H1 (cell line): ENCODE measurements at regions not wholly inside any gene's neighbourhood (a gene's known extent, or its start where the extent isn't known, plus 50 kb on each side); places are given as distances from the start of the nearest gene placed in this dataset.

ENCODE experiments used
- CTCF ChIA-PET: fragments of 300-600 bp; sonication (Branson Sonifier 250); formaldehyde crosslinking; loops from one replicate; lab custom pipeline; 2021; ENCODE audit not compliant: partially characterized antibody; lab: Charles Lee
- POLR2A ChIA-PET: fragments of 300-600 bp; sonication (Branson Sonifier 250); formaldehyde crosslinking; loops from one replicate; lab custom pipeline; 2021; ENCODE audit warnings: inconsistent platforms; ENCODE audit not compliant: partially characterized antibody; lab: Charles Lee
- DNase-seq, 2 experiments: peaks; one replicate each; pipeline versions ENCODE4 v3.0.0 to v3.0.0-alpha.2; 2010 to 2022; ENCODE audit warnings: low spot score in 2 of 2, low read depth in 1 of 2, mixed read lengths in 1 of 2
- FAIRE-seq: peaks from 2 replicates; lab custom pipeline; 2011; peaks lifted over from hg19 to GRCh38; lab: Jason Lieb, UNC
- H2AFZ ChIP-seq: 2 replicates; pipeline ENCODE4 v1.8.1; 2012; ENCODE audit warnings: low read length, inconsistent platforms
- H2AK5ac ChIP-seq: 2 replicates; pipeline ENCODE4 v1.6.1; 2013; ENCODE audit warnings: low read depth, low read length
- H2BK120ac ChIP-seq: replicated peaks from 2 replicates; pipeline ENCODE3; 2013; ENCODE audit warnings: low read depth, low read length, inconsistent platforms
- H2BK12ac ChIP-seq: 2 replicates; pipeline ENCODE4 v1.6.1; 2013; ENCODE audit warnings: low read depth, low read length
- H2BK15ac ChIP-seq: 2 replicates; pipeline ENCODE4 v1.6.1; 2013; ENCODE audit warnings: low read length
- H2BK20ac ChIP-seq: 2 replicates; pipeline ENCODE4 v1.6.1; 2013; ENCODE audit warnings: low read length
- H2BK5ac ChIP-seq: 2 replicates; pipeline ENCODE4 v1.6.1; 2013; ENCODE audit warnings: low read depth, low read length
- H3K14ac ChIP-seq: 2 replicates; pipeline ENCODE4 v1.6.1; 2013; ENCODE audit warnings: inconsistent platforms; ENCODE audit not compliant: insufficient read length
- H3K18ac ChIP-seq: 2 replicates; pipeline ENCODE4 v1.6.1; 2013; ENCODE audit warnings: low read length; ENCODE audit errors: extremely low read depth
- H3K23ac ChIP-seq: 2 replicates; pipeline ENCODE4 v1.6.1; 2013; ENCODE audit warnings: inconsistent platforms; ENCODE audit not compliant: insufficient read length
- H3K23me2 ChIP-seq: 2 replicates; pipeline ENCODE4 v1.6.1; 2013; ENCODE audit warnings: low read depth, low read length
- H3K27ac ChIP-seq: 2 replicates; pipeline ENCODE4 v1.6.1; 2011; ENCODE audit warnings: low read depth, low read length, inconsistent platforms
- H3K27me3 ChIP-seq, 4 experiments: replicated peaks in 1 of 4; 1 replicate in 1 of 4; 2 replicates in 3 of 4; pipeline versions ENCODE4 v1.6.1 to v1.8.1; 2011 to 2013; ENCODE audit warnings: low read length in 3 of 4, mild to moderate bottlenecking in 3 of 4, inconsistent platforms in 2 of 4, mixed read lengths in 2 of 4, moderate library complexity in 1 of 4; ENCODE audit not compliant: control insufficient read depth in 3 of 4, insufficient read depth in 3 of 4; ENCODE audit errors: extremely low read depth in 1 of 4
- H3K36me3 ChIP-seq, 4 experiments: 2 replicates each; pipeline versions ENCODE4 v1.6.1 to v1.8.1; 2011 to 2013; ENCODE audit warnings: mild to moderate bottlenecking in 4 of 4, low read length in 3 of 4, moderate library complexity in 2 of 4, control low read depth in 1 of 4, inconsistent platforms in 1 of 4; ENCODE audit not compliant: insufficient read depth in 4 of 4, control insufficient read depth in 2 of 4
- H3K4ac ChIP-seq: replicated peaks from 2 replicates; pipeline ENCODE3; 2013; ENCODE audit warnings: low read length, low read depth, mixed read lengths, inconsistent platforms; ENCODE audit not compliant: insufficient read length
- H3K4me1 ChIP-seq, 4 experiments: replicated peaks in 1 of 4; 1 replicate in 1 of 4; 2 replicates in 3 of 4; pipeline versions ENCODE4 v1.6.1 to v1.8.1; 2011 to 2013; ENCODE audit warnings: low read length in 3 of 4, inconsistent platforms in 2 of 4, mixed read lengths in 1 of 4; ENCODE audit not compliant: insufficient read depth in 4 of 4, control insufficient read depth in 3 of 4
- H3K4me2 ChIP-seq, 2 experiments: 2 replicates each; pipeline versions ENCODE4 v1.6.1 to v1.8.1; 2011 to 2013; ENCODE audit warnings: low read depth in 2 of 2, low read length in 2 of 2, control low read depth in 1 of 2, inconsistent platforms in 1 of 2, mild to moderate bottlenecking in 1 of 2; ENCODE audit not compliant: insufficient read depth in 1 of 2
- H3K4me3 ChIP-seq, 4 experiments: fragments of 200-600, 300-600 bp in 1 of 4; sonication (generic), shearing (Covaris generic), sonication (Bioruptor Twin) in 1 of 4; 2 replicates each; pipeline versions ENCODE4 v1.5.1 to v1.8.1; 2011 to 2016; ENCODE audit warnings: low read length in 4 of 4, low read depth in 3 of 4, control low read depth in 2 of 4, inconsistent platforms in 2 of 4, mild to moderate bottlenecking in 2 of 4, mixed read lengths in 1 of 4, moderate library complexity in 1 of 4; ENCODE audit not compliant: insufficient read depth in 2 of 4; ENCODE audit errors: extremely low read depth in 1 of 4
- H3K56ac ChIP-seq: replicated peaks from 2 replicates; pipeline ENCODE3; 2013; ENCODE audit warnings: low read depth, mild to moderate bottlenecking, mixed read lengths, low read length, inconsistent platforms; ENCODE audit not compliant: insufficient read length
- H3K79me1 ChIP-seq: 2 replicates; pipeline ENCODE4 v1.6.1; 2013; ENCODE audit warnings: low read depth, low read length, control low read depth
- H3K79me2 ChIP-seq, 2 experiments: 2 replicates each; pipeline versions ENCODE4 v1.6.1 to v1.8.1; 2012 to 2013; ENCODE audit warnings: low read length in 2 of 2, mild to moderate bottlenecking in 2 of 2, inconsistent platforms in 1 of 2; ENCODE audit not compliant: insufficient read depth in 2 of 2, control insufficient read depth in 1 of 2
- H3K9ac ChIP-seq, 4 experiments: replicated peaks in 1 of 4; 1 replicate in 1 of 4; 2 replicates in 3 of 4; pipeline versions ENCODE4 v1.6.1 to v1.8.1; 2011 to 2013; ENCODE audit warnings: low read depth in 3 of 4, low read length in 3 of 4, control low read depth in 2 of 4, mild to moderate bottlenecking in 2 of 4, moderate library complexity in 2 of 4, inconsistent platforms in 1 of 4; ENCODE audit errors: extremely low read depth in 1 of 4
- H3K9me3 ChIP-seq, 2 experiments: 2 replicates each; pipeline versions ENCODE4 v1.6.1 to v1.8.1; 2012 to 2013; ENCODE audit warnings: mild to moderate bottlenecking in 2 of 2, moderate library complexity in 2 of 2, control low read depth in 1 of 2, inconsistent platforms in 1 of 2, low read depth in 1 of 2, low read length in 1 of 2, mixed read lengths in 1 of 2; ENCODE audit not compliant: insufficient read depth in 2 of 2
- H4K20me1 ChIP-seq, 2 experiments: replicated peaks in 1 of 2; 2 replicates each; pipeline versions ENCODE3 to v1.8.1; 2011 to 2013; ENCODE audit warnings: inconsistent platforms in 2 of 2, low read length in 2 of 2, mild to moderate bottlenecking in 1 of 2; ENCODE audit not compliant: insufficient read depth in 2 of 2, control insufficient read depth in 1 of 2
- H4K5ac ChIP-seq: 2 replicates; pipeline ENCODE4 v1.6.1; 2013; ENCODE audit warnings: low read length, low read depth, mixed read lengths, inconsistent platforms; ENCODE audit not compliant: insufficient read length
- H4K8ac ChIP-seq: 2 replicates; pipeline ENCODE4 v1.8.0; 2013; ENCODE audit warnings: mild to moderate bottlenecking, moderate library complexity, low read length, inconsistent platforms; ENCODE audit not compliant: insufficient read depth; ENCODE audit errors: extremely low read depth
- H4K91ac ChIP-seq: replicated peaks from 2 replicates; pipeline ENCODE3; 2013; ENCODE audit warnings: low read length, mixed read lengths, inconsistent platforms; ENCODE audit not compliant: insufficient read length
- CTCF ChIP-seq, 3 experiments: IDR thresholded peaks; 1 replicate in 2 of 3; 2 replicates in 1 of 3; pipeline versions ENCODE4 v1.5.1 to v1.6.1; 2011; ENCODE audit warnings: low read length in 3 of 3, mild to moderate bottlenecking in 3 of 3, inconsistent platforms in 2 of 3, low read depth in 1 of 3, moderate library complexity in 1 of 3; ENCODE audit not compliant: insufficient read depth in 1 of 3; ENCODE audit errors: control extremely low read depth in 1 of 3
- KDM5A ChIP-seq: fragments of 200-600 bp; IDR thresholded peaks from 2 replicates; pipeline ENCODE4 v1.7.1; 2012; ENCODE audit warnings: mild to moderate bottlenecking, low read length, inconsistent platforms, mixed read lengths
- RAD21 ChIP-seq, 2 experiments: IDR thresholded peaks in 1 of 2; conservative IDR thresholded peaks in 1 of 2; 2 replicates each; pipeline ENCODE4 v1.6.1; 2011; ENCODE audit warnings: low read depth in 2 of 2, low read length in 2 of 2, improper control_type of control experiment in 1 of 2, inconsistent platforms in 1 of 2, mild to moderate bottlenecking in 1 of 2, moderate library complexity in 1 of 2
- WGBS, 2 experiments: shearing (Covaris generic) in 1 of 2; methylation state at CpG; one replicate each; pipeline versions ENCODE4 v1.1.6 to v1.1.7; 2013 to 2015; ENCODE audit warnings: low lambda C conversion rate in 2 of 2, mixed read lengths in 2 of 2, inconsistent platforms in 1 of 2, low coverage in 1 of 2, missing lambda C conversion rate in 1 of 2; ENCODE audit not compliant: insufficient replicate concordance in 2 of 2, insufficient coverage in 1 of 2, insufficient read length in 1 of 2; ENCODE audit errors: extremely low coverage in 1 of 2, missing lambda C conversion rate in 1 of 2; 5-methylcytosine and 5-hydroxymethylcytosine counted together

- DNase-seq (no peak), FAIRE-seq (no peak)
- H3K27me3 ChIP-seq: no peaks in the 10 kb centered on the region
- no peak overlapping the region for H3K27ac ChIP-seq
- CTCF ChIA-PET: interaction anchor here (0.6 to 1.8 kb wide), 7 partner anchors 8 to 106 kb away, joined by 3 to 5 read pairs (median 3); no protein-coding TSS in a partner anchor
- H3K9me3 ChIP-seq: no peaks in the 10 kb centered on the region
- no peak overlapping the region for H3K23ac ChIP-seq
- H3K18ac ChIP-seq: no peak overlapping the region
- no peak overlapping the region for H3K4ac ChIP-seq
- no peaks in the 10 kb centered on the region for H4K20me1 ChIP-seq
- no peak overlapping the region for H2AFZ ChIP-seq
- no peaks in the 10 kb centered on the region for H3K23me2 ChIP-seq
- H2BK20ac ChIP-seq: no peak overlapping the region
- H3K79me1 ChIP-seq: no peaks in the 10 kb centered on the region
- POLR2A ChIA-PET: no interaction called here
- no peak overlapping the region for H3K14ac ChIP-seq
- no peaks in the 10 kb centered on the region for H3K4me1 ChIP-seq
- no peaks in the 10 kb centered on the region for H3K79me2 ChIP-seq
- no peak overlapping the region for H3K4me2 ChIP-seq
- no peak overlapping the region for H3K56ac ChIP-seq
- H4K5ac ChIP-seq: no peak overlapping the region
- no peak overlapping the region for H3K9ac ChIP-seq
- 85% methylated on average over 1 of the region's 1 CpG; no CpG with 5 or more reads in 1 of the 2 experiments for WGBS, 2 experiments
- no peak overlapping the region for H2BK12ac ChIP-seq
- TF ChIP-seq KDM5A (no peak), CTCF (IDR thresholded peaks at IDR 0.05; ENCODE audit: control extremely low read depth in 1 of 3, insufficient read depth in 1 of 3, low read depth in 1 of 3, low read length in 3 of 3) (peak; percentile 43 to 58 (median 56)), RAD21 (IDR thresholded peaks at IDR 0.05 in 1 of 2, conservative IDR thresholded peaks at IDR 0.05 in 1 of 2; ENCODE audit: low read depth in 2 of 2, low read length in 2 of 2) (peak; percentile 69 to 76)
- H4K8ac ChIP-seq: no peak overlapping the region
- H2AK5ac ChIP-seq: no peak overlapping the region
- no peak overlapping the region for H2BK15ac ChIP-seq
- H3K4me3 ChIP-seq: no peak overlapping the region
- H3K36me3 ChIP-seq: no peaks in the 10 kb centered on the region
- no peak overlapping the region for H2BK5ac ChIP-seq
- H4K91ac ChIP-seq: no peak overlapping the region
- no peak overlapping the region for H2BK120ac ChIP-seq
Measured at GRCh38 chr12:94898388-94898787, 105.1 kb downstream of the NDUFA12 start.
